H1 (cell line): ENCODE measurements at regions not wholly inside any gene's neighbourhood (a gene's known extent, or its start where the extent isn't known, plus 50 kb on each side); places are given as distances from the start of the nearest gene placed in this dataset.
A peak's percentile ranks its signal among the peaks of the same experiment; 100 is the strongest.

Experiments
- CTCF ChIA-PET: fragments of 300-600 bp; sonication (Branson Sonifier 250); formaldehyde crosslinking; loops from one replicate; lab custom pipeline; 2021; ENCODE audit not compliant: partially characterized antibody; lab: Charles Lee
- POLR2A ChIA-PET: fragments of 300-600 bp; sonication (Branson Sonifier 250); formaldehyde crosslinking; loops from one replicate; lab custom pipeline; 2021; ENCODE audit warnings: inconsistent platforms; ENCODE audit not compliant: partially characterized antibody; lab: Charles Lee
- DNase-seq, 2 experiments: peaks; one replicate each; pipeline versions ENCODE4 v3.0.0 to v3.0.0-alpha.2; 2010 to 2022; ENCODE audit warnings: low spot score in 2 of 2, low read depth in 1 of 2, mixed read lengths in 1 of 2
- FAIRE-seq: peaks from 2 replicates; lab custom pipeline; 2011; peaks lifted over from hg19 to GRCh38; lab: Jason Lieb, UNC
- H2AFZ ChIP-seq: 2 replicates; pipeline ENCODE4 v1.8.1; 2012; ENCODE audit warnings: low read length, inconsistent platforms
- H2AK5ac ChIP-seq: 2 replicates; pipeline ENCODE4 v1.6.1; 2013; ENCODE audit warnings: low read depth, low read length
- H2BK120ac ChIP-seq: replicated peaks from 2 replicates; pipeline ENCODE3; 2013; ENCODE audit warnings: low read depth, low read length, inconsistent platforms
- H2BK12ac ChIP-seq: 2 replicates; pipeline ENCODE4 v1.6.1; 2013; ENCODE audit warnings: low read depth, low read length
- H2BK15ac ChIP-seq: 2 replicates; pipeline ENCODE4 v1.6.1; 2013; ENCODE audit warnings: low read length
- H2BK20ac ChIP-seq: 2 replicates; pipeline ENCODE4 v1.6.1; 2013; ENCODE audit warnings: low read length
- H2BK5ac ChIP-seq: 2 replicates; pipeline ENCODE4 v1.6.1; 2013; ENCODE audit warnings: low read depth, low read length
- H3K14ac ChIP-seq: 2 replicates; pipeline ENCODE4 v1.6.1; 2013; ENCODE audit warnings: inconsistent platforms; ENCODE audit not compliant: insufficient read length
- H3K18ac ChIP-seq: 2 replicates; pipeline ENCODE4 v1.6.1; 2013; ENCODE audit warnings: low read length; ENCODE audit errors: extremely low read depth
- H3K23ac ChIP-seq: 2 replicates; pipeline ENCODE4 v1.6.1; 2013; ENCODE audit warnings: inconsistent platforms; ENCODE audit not compliant: insufficient read length
- H3K23me2 ChIP-seq: 2 replicates; pipeline ENCODE4 v1.6.1; 2013; ENCODE audit warnings: low read depth, low read length
- H3K27ac ChIP-seq: 2 replicates; pipeline ENCODE4 v1.6.1; 2011; ENCODE audit warnings: low read depth, low read length, inconsistent platforms
- H3K27me3 ChIP-seq, 4 experiments: replicated peaks in 1 of 4; 1 replicate in 1 of 4; 2 replicates in 3 of 4; pipeline versions ENCODE4 v1.6.1 to v1.8.1; 2011 to 2013; ENCODE audit warnings: low read length in 3 of 4, mild to moderate bottlenecking in 3 of 4, inconsistent platforms in 2 of 4, mixed read lengths in 2 of 4, moderate library complexity in 1 of 4; ENCODE audit not compliant: control insufficient read depth in 3 of 4, insufficient read depth in 3 of 4; ENCODE audit errors: extremely low read depth in 1 of 4
- H3K36me3 ChIP-seq, 4 experiments: 2 replicates each; pipeline versions ENCODE4 v1.6.1 to v1.8.1; 2011 to 2013; ENCODE audit warnings: mild to moderate bottlenecking in 4 of 4, low read length in 3 of 4, moderate library complexity in 2 of 4, control low read depth in 1 of 4, inconsistent platforms in 1 of 4; ENCODE audit not compliant: insufficient read depth in 4 of 4, control insufficient read depth in 2 of 4
- H3K4ac ChIP-seq: replicated peaks from 2 replicates; pipeline ENCODE3; 2013; ENCODE audit warnings: low read length, low read depth, mixed read lengths, inconsistent platforms; ENCODE audit not compliant: insufficient read length
- H3K4me1 ChIP-seq, 4 experiments: replicated peaks in 1 of 4; 1 replicate in 1 of 4; 2 replicates in 3 of 4; pipeline versions ENCODE4 v1.6.1 to v1.8.1; 2011 to 2013; ENCODE audit warnings: low read length in 3 of 4, inconsistent platforms in 2 of 4, mixed read lengths in 1 of 4; ENCODE audit not compliant: insufficient read depth in 4 of 4, control insufficient read depth in 3 of 4
- H3K4me2 ChIP-seq, 2 experiments: 2 replicates each; pipeline versions ENCODE4 v1.6.1 to v1.8.1; 2011 to 2013; ENCODE audit warnings: low read depth in 2 of 2, low read length in 2 of 2, control low read depth in 1 of 2, inconsistent platforms in 1 of 2, mild to moderate bottlenecking in 1 of 2; ENCODE audit not compliant: insufficient read depth in 1 of 2
- H3K4me3 ChIP-seq, 4 experiments: fragments of 200-600, 300-600 bp in 1 of 4; sonication (generic), shearing (Covaris generic), sonication (Bioruptor Twin) in 1 of 4; 2 replicates each; pipeline versions ENCODE4 v1.5.1 to v1.8.1; 2011 to 2016; ENCODE audit warnings: low read length in 4 of 4, low read depth in 3 of 4, control low read depth in 2 of 4, inconsistent platforms in 2 of 4, mild to moderate bottlenecking in 2 of 4, mixed read lengths in 1 of 4, moderate library complexity in 1 of 4; ENCODE audit not compliant: insufficient read depth in 2 of 4; ENCODE audit errors: extremely low read depth in 1 of 4
- H3K56ac ChIP-seq: replicated peaks from 2 replicates; pipeline ENCODE3; 2013; ENCODE audit warnings: low read depth, mild to moderate bottlenecking, mixed read lengths, low read length, inconsistent platforms; ENCODE audit not compliant: insufficient read length
- H3K79me1 ChIP-seq: 2 replicates; pipeline ENCODE4 v1.6.1; 2013; ENCODE audit warnings: low read depth, low read length, control low read depth
- H3K79me2 ChIP-seq, 2 experiments: 2 replicates each; pipeline versions ENCODE4 v1.6.1 to v1.8.1; 2012 to 2013; ENCODE audit warnings: low read length in 2 of 2, mild to moderate bottlenecking in 2 of 2, inconsistent platforms in 1 of 2; ENCODE audit not compliant: insufficient read depth in 2 of 2, control insufficient read depth in 1 of 2
- H3K9ac ChIP-seq, 4 experiments: replicated peaks in 1 of 4; 1 replicate in 1 of 4; 2 replicates in 3 of 4; pipeline versions ENCODE4 v1.6.1 to v1.8.1; 2011 to 2013; ENCODE audit warnings: low read depth in 3 of 4, low read length in 3 of 4, control low read depth in 2 of 4, mild to moderate bottlenecking in 2 of 4, moderate library complexity in 2 of 4, inconsistent platforms in 1 of 4; ENCODE audit errors: extremely low read depth in 1 of 4
- H3K9me3 ChIP-seq, 2 experiments: 2 replicates each; pipeline versions ENCODE4 v1.6.1 to v1.8.1; 2012 to 2013; ENCODE audit warnings: mild to moderate bottlenecking in 2 of 2, moderate library complexity in 2 of 2, control low read depth in 1 of 2, inconsistent platforms in 1 of 2, low read depth in 1 of 2, low read length in 1 of 2, mixed read lengths in 1 of 2; ENCODE audit not compliant: insufficient read depth in 2 of 2
- H4K20me1 ChIP-seq, 2 experiments: replicated peaks in 1 of 2; 2 replicates each; pipeline versions ENCODE3 to v1.8.1; 2011 to 2013; ENCODE audit warnings: inconsistent platforms in 2 of 2, low read length in 2 of 2, mild to moderate bottlenecking in 1 of 2; ENCODE audit not compliant: insufficient read depth in 2 of 2, control insufficient read depth in 1 of 2
- H4K5ac ChIP-seq: 2 replicates; pipeline ENCODE4 v1.6.1; 2013; ENCODE audit warnings: low read length, low read depth, mixed read lengths, inconsistent platforms; ENCODE audit not compliant: insufficient read length
- H4K8ac ChIP-seq: 2 replicates; pipeline ENCODE4 v1.8.0; 2013; ENCODE audit warnings: mild to moderate bottlenecking, moderate library complexity, low read length, inconsistent platforms; ENCODE audit not compliant: insufficient read depth; ENCODE audit errors: extremely low read depth
- H4K91ac ChIP-seq: replicated peaks from 2 replicates; pipeline ENCODE3; 2013; ENCODE audit warnings: low read length, mixed read lengths, inconsistent platforms; ENCODE audit not compliant: insufficient read length
- POU5F1 ChIP-seq: IDR thresholded peaks from 2 replicates; pipeline ENCODE4 v1.6.1; 2011; ENCODE audit warnings: low read depth, mild to moderate bottlenecking, low read length, moderate library complexity
- SIX5 ChIP-seq: IDR thresholded peaks from 2 replicates; pipeline ENCODE4 v1.6.1; 2011; ENCODE audit warnings: mild to moderate bottlenecking, low read depth, low read length
- TAF7 ChIP-seq: optimal IDR thresholded peaks from 2 replicates; pipeline ENCODE3; 2011; ENCODE audit warnings: low read depth, mild to moderate bottlenecking, inconsistent platforms, low read length, moderate library complexity, borderline replicate concordance
- WGBS, 2 experiments: shearing (Covaris generic) in 1 of 2; methylation state at CpG; one replicate each; pipeline versions ENCODE4 v1.1.6 to v1.1.7; 2013 to 2015; ENCODE audit warnings: low lambda C conversion rate in 2 of 2, mixed read lengths in 2 of 2, inconsistent platforms in 1 of 2, low coverage in 1 of 2, missing lambda C conversion rate in 1 of 2; ENCODE audit not compliant: insufficient replicate concordance in 2 of 2, insufficient coverage in 1 of 2, insufficient read length in 1 of 2; ENCODE audit errors: extremely low coverage in 1 of 2, missing lambda C conversion rate in 1 of 2; 5-methylcytosine and 5-hydroxymethylcytosine counted together
- TF ChIP-seq, protein P1 (sequence below): IDR thresholded peaks from 2 replicates; pipeline ENCODE4 v1.6.1; 2012; ENCODE audit warnings: inconsistent platforms
- TF ChIP-seq, protein P2 (sequence below): IDR thresholded peaks from 2 replicates; pipeline ENCODE4 v1.6.1; 2011; ENCODE audit warnings: low read length, improper control_type of control experiment

- WGBS, 2 experiments = 88% methylated on average over 5 of the region's 5 CpGs; no CpG with 5 or more reads in 1 of the 2 experiments
- H3K36me3 ChIP-seq = no peaks in the 10 kb centered on the region
Observed at GRCh38 chr2:228599297-228599696, 417.8 kb upstream of the SPHKAP start.

More at GRCh38 chr2:228599297-228599696, 417.8 kb upstream of the SPHKAP start:
- Histone ChIP-seq H2BK20ac (no peak overlapping the region), H3K14ac (no peak overlapping the region), H2BK15ac (no peak overlapping the region), H4K91ac (no peak overlapping the region), H3K23ac (no peak overlapping the region), H3K4ac (no peak overlapping the region), H3K18ac (no peak overlapping the region), H3K79me2 (no peaks in the 10 kb centered on the region), H3K4me3 (no peak overlapping the region), H3K9ac (no peak overlapping the region), H3K9me3 (no peaks in the 10 kb centered on the region), H4K8ac (no peak overlapping the region), H4K20me1 (no peaks in the 10 kb centered on the region), H3K23me2 (0 out of 2 replicates have a peak, but pooled peaks cover 1% of the 10 kb centered on the region), H3K79me1 (no peaks in the 10 kb centered on the region), H2AK5ac (no peak overlapping the region), H3K4me1 (no peaks in the 10 kb centered on the region), H3K27ac (no peak overlapping the region), H2AFZ (no peak overlapping the region), H3K27me3 (no peaks in the 10 kb centered on the region), H2BK120ac (no peak overlapping the region), H4K5ac (no peak overlapping the region), H2BK12ac (no peak overlapping the region), H3K56ac (no peak overlapping the region), H3K4me2 (no peak overlapping the region), H2BK5ac (no peak overlapping the region)
- peak; percentile 24 for FAIRE-seq
- ChIA-PET POLR2A (no interaction called here), CTCF (interaction anchor here (0.6 kb wide), 1 partner anchor 53 kb away, joined by 3 read pairs; no protein-coding TSS in a partner anchor)
- no peak for DNase-seq
- TF ChIP-seq, protein P1, sequence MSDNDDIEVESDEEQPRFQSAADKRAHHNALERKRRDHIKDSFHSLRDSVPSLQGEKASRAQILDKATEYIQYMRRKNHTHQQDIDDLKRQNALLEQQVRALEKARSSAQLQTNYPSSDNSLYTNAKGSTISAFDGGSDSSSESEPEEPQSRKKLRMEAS = no peak
- TF ChIP-seq, protein P2, sequence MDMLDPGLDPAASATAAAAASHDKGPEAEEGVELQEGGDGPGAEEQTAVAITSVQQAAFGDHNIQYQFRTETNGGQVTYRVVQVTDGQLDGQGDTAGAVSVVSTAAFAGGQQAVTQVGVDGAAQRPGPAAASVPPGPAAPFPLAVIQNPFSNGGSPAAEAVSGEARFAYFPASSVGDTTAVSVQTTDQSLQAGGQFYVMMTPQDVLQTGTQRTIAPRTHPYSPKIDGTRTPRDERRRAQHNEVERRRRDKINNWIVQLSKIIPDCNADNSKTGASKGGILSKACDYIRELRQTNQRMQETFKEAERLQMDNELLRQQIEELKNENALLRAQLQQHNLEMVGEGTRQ = no peak
- TF ChIP-seq POU5F1 = no peak
- no peak for TF ChIP-seq TAF7
- TF ChIP-seq SIX5 = no peak
